ENCODE measurements at regions not wholly inside any gene's neighbourhood (a gene's known extent, or its start where the extent isn't known, plus 50 kb on each side); places are given as distances from the start of the nearest gene placed in this dataset.

DNA sequence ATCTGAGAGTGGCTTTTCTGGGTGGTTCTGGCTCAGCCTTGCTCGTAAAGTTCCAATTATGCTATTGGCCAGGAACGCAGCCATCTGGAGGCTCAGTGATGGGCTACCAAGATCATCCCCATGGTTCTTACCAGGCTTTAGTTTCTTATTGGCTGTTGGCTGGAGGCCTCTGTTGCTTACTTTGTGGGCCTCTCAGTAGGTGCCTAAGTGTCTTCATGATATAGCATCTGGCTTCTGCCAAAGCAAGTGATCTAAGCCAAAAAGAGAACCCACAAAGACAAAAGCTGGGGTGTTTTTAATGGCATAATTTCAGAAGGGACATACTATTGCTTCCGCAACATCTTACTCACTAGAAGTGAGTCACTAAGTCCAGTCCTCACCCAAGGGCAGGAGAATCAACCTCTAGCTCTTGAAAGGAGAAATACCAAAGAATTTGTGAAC lies 132.0 kb upstream of the MDFIC start:
- no peak for DNase-seq (ENCODE audit: low read depth, low spot score)
- no peak overlapping the region for H3K27ac Mint-ChIP-seq (ENCODE audit: unreplicated experiment)
- no peaks in the 10 kb centered on the region for H3K27me3 Mint-ChIP-seq (ENCODE audit: low read depth)
- no peaks in the 10 kb centered on the region for H3K4me1 Mint-ChIP-seq
- H3K4me3 Mint-ChIP-seq = no peak overlapping the region
- H3K9me3 Mint-ChIP-seq = peaks cover 3% of the 10 kb centered on the region
- TF ChIP-seq, protein P1, sequence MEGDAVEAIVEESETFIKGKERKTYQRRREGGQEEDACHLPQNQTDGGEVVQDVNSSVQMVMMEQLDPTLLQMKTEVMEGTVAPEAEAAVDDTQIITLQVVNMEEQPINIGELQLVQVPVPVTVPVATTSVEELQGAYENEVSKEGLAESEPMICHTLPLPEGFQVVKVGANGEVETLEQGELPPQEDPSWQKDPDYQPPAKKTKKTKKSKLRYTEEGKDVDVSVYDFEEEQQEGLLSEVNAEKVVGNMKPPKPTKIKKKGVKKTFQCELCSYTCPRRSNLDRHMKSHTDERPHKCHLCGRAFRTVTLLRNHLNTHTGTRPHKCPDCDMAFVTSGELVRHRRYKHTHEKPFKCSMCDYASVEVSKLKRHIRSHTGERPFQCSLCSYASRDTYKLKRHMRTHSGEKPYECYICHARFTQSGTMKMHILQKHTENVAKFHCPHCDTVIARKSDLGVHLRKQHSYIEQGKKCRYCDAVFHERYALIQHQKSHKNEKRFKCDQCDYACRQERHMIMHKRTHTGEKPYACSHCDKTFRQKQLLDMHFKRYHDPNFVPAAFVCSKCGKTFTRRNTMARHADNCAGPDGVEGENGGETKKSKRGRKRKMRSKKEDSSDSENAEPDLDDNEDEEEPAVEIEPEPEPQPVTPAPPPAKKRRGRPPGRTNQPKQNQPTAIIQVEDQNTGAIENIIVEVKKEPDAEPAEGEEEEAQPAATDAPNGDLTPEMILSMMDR (conservative IDR thresholded peaks at IDR 0.05) = no peak
- H3K36me3 Mint-ChIP-seq (ENCODE audit: low read depth) = no peaks in the 10 kb centered on the region

DNA sequence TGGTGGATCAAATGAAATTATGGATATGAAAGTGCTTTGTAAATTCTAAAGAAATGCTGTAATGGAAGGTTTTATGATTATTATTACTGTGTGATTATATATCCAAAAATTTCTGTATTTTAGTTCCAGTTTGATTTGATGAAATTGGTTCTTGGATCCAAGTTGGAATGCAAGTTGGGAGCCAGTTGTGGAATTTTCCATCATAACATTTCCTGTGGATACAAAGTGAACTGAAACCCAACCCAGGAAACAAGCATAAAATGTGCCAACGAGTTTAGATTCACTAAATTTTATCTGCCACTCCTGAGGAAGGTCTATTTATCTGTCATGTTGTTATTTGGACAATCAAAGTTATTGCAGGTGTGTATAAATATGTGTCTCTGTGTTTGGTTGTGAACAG lies 131.4 kb upstream of the MDFIC start:
- no peak for DNase-seq (ENCODE audit: low read depth, low spot score)

DNA sequence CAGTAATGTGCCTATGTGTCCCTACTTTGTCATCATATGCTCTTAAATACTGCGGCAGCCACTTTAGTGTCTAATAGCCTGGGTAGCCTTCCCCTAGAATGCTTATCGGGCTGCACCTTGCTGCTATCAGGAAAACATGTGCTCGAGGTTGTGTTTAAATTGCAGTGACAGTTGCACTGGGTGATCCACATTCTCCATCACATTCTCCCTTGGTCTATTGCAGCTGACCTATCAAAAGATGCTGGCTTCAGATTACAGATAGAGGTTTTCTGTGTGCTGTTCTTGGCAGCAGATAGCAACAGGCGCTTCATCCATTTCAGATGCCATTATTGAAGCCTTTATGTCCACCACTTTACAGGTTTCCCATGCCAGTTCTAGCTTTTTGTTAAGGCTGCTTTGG lies 130.1 kb upstream of the MDFIC start:
- no peak overlapping the region for H3K27ac Mint-ChIP-seq (ENCODE audit: unreplicated experiment)
- H3K36me3 Mint-ChIP-seq (ENCODE audit: low read depth) = no peaks in the 10 kb centered on the region
- TF ChIP-seq, protein P1 (conservative IDR thresholded peaks at IDR 0.05) = no peak
- peaks cover 3% of the 10 kb centered on the region for H3K9me3 Mint-ChIP-seq
- DNase-seq (ENCODE audit: low read depth, low spot score) = no peak
- no peaks in the 10 kb centered on the region for H3K27me3 Mint-ChIP-seq (ENCODE audit: low read depth)
- H3K4me1 Mint-ChIP-seq = no peaks in the 10 kb centered on the region
- H3K4me3 Mint-ChIP-seq = no peak overlapping the region

More for the DNA sequence above, 131.4 kb upstream of the MDFIC start:
- Mint-ChIP-seq H3K4me1 (no peaks in the 10 kb centered on the region), H3K4me3 (no peak overlapping the region), H3K36me3 (ENCODE audit: low read depth) (no peaks in the 10 kb centered on the region), H3K9me3 (peaks cover 3% of the 10 kb centered on the region), H3K27ac (ENCODE audit: unreplicated experiment) (no peak overlapping the region), H3K27me3 (ENCODE audit: low read depth) (no peaks in the 10 kb centered on the region)
- TF ChIP-seq, protein P1 (conservative IDR thresholded peaks at IDR 0.05) = no peak

DNA sequence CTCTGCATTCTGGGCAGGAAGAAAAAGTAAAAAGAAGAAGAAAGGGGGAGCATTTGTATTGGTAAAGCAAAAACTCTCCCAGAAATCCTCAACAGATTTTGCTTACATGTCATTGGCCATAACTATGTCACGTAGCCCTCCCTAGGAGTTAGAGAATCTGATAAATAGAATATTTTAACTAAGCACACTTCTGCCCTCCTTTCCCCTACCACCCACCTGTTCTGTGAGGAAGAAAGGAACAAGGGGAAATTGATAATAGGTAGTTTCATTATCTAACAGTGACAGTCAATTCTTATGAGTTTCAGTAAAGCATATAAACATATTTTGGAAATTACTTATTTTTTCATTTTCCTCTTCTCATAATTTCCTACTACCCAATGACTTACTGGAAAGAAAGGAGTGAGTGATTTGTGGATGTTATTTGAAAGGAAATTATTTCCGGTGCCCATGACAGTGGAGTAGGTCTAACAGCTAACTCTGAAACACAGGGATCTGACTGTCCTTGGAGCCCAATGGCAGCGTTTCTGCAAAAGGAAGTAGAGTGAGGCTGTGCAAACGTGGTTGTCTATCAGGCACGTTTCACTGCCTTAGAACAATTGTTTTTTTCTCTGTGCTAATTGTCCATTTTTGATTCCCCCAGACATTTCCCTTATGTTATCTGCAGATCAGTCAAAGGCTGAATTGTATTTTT lies 128.6 kb upstream of the MDFIC start:
- no peak overlapping the region for H3K4me3 Mint-ChIP-seq

DNA sequence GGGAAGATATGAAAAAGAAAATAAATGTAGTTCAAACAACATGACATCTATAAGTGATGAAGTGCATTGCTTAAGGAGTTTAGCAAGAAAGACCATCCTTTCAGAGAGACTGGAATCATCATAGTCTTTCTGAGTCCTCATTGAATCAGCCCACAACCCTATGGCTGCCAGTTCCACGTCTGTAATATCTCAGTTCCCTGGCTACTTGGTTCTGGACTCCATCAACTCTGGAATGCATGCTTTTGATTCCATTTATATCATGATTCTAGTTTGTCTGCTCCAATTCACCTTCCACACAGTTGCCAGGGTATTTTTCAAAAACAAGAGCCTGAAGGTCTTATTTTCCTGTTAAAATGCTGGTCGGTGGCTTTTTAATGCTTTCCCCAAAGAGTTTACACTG lies 126.4 kb upstream of the MDFIC start:
- H3K4me1 Mint-ChIP-seq = no peaks in the 10 kb centered on the region
- H3K27ac Mint-ChIP-seq (ENCODE audit: unreplicated experiment) = no peak overlapping the region
- H3K27me3 Mint-ChIP-seq (ENCODE audit: low read depth) = no peaks in the 10 kb centered on the region
- no peaks in the 10 kb centered on the region for H3K36me3 Mint-ChIP-seq (ENCODE audit: low read depth)
- DNase-seq (ENCODE audit: low read depth, low spot score) = no peak
- H3K9me3 Mint-ChIP-seq = no peaks in the 10 kb centered on the region
- no peak overlapping the region for H3K4me3 Mint-ChIP-seq
- TF ChIP-seq, protein P1 (conservative IDR thresholded peaks at IDR 0.05) = no peak

More for the DNA sequence above, 128.6 kb upstream of the MDFIC start:
- no peaks in the 10 kb centered on the region for H3K36me3 Mint-ChIP-seq (ENCODE audit: low read depth)
- H3K4me1 Mint-ChIP-seq = no peaks in the 10 kb centered on the region
- DNase-seq (ENCODE audit: low read depth, low spot score) = no peak
- H3K27me3 Mint-ChIP-seq (ENCODE audit: low read depth) = no peaks in the 10 kb centered on the region
- TF ChIP-seq, protein P1 (conservative IDR thresholded peaks at IDR 0.05) = no peak
- no peak overlapping the region for H3K27ac Mint-ChIP-seq (ENCODE audit: unreplicated experiment)
- peaks cover 3% of the 10 kb centered on the region for H3K9me3 Mint-ChIP-seq

Data from neural crest cell (in vitro differentiated cells).